GM10248 (cell line): ENCODE measurements at regions not wholly inside any gene's neighbourhood (a gene's known extent, or its start where the extent isn't known, plus 50 kb on each side); places are given as distances from the start of the nearest gene placed in this dataset.

Source experiments
- CTCF ChIA-PET: fragments of 300-600 bp; sonication (Branson Sonifier 250); formaldehyde crosslinking; extraction: SDS; loops from one replicate; lab custom pipeline; 2021; ENCODE audit warnings: antibody characterized with exemption; lab: Yijun Ruan, JAX
- POLR2A ChIA-PET: fragments of 350-650 bp; sonication (Branson Sonifier 250); formaldehyde crosslinking; extraction: SDS; loops from one replicate; lab custom pipeline; 2020; ENCODE audit warnings: antibody characterized with exemption; lab: Yijun Ruan, JAX
- DNase-seq: peaks from one replicate; pipeline ENCODE4 v3.0.0; 2012; ENCODE audit errors: extremely low spot score
- TF ChIP-seq, protein P1 (sequence below): IDR thresholded peaks from 2 replicates; pipeline ENCODE4 v1.5.1; 2012; ENCODE audit warnings: mild to moderate bottlenecking, low read depth; ENCODE audit errors: extremely low read depth, missing control alignments, control extremely low read depth

- no peak for DNase-seq
- CTCF ChIA-PET, result interaction anchor here (1.3 kb wide), 1 partner anchor 9 kb away, joined by 3 read pairs; no protein-coding TSS in a partner anchor
- TF ChIP-seq, protein P1, sequence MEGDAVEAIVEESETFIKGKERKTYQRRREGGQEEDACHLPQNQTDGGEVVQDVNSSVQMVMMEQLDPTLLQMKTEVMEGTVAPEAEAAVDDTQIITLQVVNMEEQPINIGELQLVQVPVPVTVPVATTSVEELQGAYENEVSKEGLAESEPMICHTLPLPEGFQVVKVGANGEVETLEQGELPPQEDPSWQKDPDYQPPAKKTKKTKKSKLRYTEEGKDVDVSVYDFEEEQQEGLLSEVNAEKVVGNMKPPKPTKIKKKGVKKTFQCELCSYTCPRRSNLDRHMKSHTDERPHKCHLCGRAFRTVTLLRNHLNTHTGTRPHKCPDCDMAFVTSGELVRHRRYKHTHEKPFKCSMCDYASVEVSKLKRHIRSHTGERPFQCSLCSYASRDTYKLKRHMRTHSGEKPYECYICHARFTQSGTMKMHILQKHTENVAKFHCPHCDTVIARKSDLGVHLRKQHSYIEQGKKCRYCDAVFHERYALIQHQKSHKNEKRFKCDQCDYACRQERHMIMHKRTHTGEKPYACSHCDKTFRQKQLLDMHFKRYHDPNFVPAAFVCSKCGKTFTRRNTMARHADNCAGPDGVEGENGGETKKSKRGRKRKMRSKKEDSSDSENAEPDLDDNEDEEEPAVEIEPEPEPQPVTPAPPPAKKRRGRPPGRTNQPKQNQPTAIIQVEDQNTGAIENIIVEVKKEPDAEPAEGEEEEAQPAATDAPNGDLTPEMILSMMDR, result no peak
- POLR2A ChIA-PET, result no interaction called here
These were observed 514.8 kb upstream of the ADARB2 start for GRCh38 chr10:2252096-2252495.

GRCh38 chr10:2251631-2252030, 514.3 kb upstream of the ADARB2 start:
- ChIA-PET CTCF (interaction anchor here (1.3 kb wide), 1 partner anchor 9 kb away, joined by 3 read pairs; no protein-coding TSS in a partner anchor), POLR2A (no interaction called here)
- no peak for DNase-seq
- TF ChIP-seq, protein P1, result no peak

GRCh38 chr10:2246747-2247146, 509.4 kb upstream of the ADARB2 start:
- TF ChIP-seq, protein P1, result no peak
- POLR2A ChIA-PET, result no interaction called here
- DNase-seq, result no peak
- CTCF ChIA-PET, result no interaction called here

GRCh38 chr10:2245580-2245979, 508.3 kb upstream of the ADARB2 start:
- TF ChIP-seq, protein P1, result no peak
- no peak for DNase-seq
- ChIA-PET CTCF (no interaction called here), POLR2A (no interaction called here)

GRCh38 chr10:2244471-2244870, 507.1 kb upstream of the ADARB2 start:
- DNase-seq, result no peak
- POLR2A ChIA-PET, result no interaction called here
- TF ChIP-seq, protein P1, result no peak
- CTCF ChIA-PET, result no interaction called here

GRCh38 chr10:2236876-2237275, 499.6 kb upstream of the ADARB2 start:
- TF ChIP-seq, protein P1, result no peak
- ChIA-PET CTCF (no interaction called here), POLR2A (no interaction called here)
- DNase-seq, result no peak

DNA sequence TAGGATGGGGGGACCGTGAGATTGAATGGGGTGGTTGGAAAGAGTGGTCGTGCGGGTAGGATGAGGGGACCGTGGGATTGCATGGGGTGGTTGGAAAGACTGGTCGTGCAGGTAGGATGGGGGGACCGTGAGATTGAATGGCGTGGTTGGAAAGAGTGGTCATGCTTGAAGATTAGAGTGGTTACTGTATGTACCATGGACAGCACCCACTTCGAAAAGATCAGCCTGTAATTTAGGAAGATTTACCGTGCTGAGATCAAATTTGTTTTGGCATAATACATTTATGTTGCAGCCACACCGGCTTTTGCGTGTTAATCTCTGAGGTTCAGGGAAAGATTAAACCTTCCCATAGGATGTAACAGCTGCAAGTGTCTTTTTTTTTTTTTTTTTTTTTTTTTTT, 495.2 kb upstream of the ADARB2 start:
- no peak for DNase-seq
- ChIA-PET CTCF (no interaction called here), POLR2A (no interaction called here)
- TF ChIP-seq, protein P1, result no peak
